ENCODE measurements at regions not wholly inside any gene's neighbourhood (a gene's known extent, or its start where the extent isn't known, plus 50 kb on each side); places are given as distances from the start of the nearest gene placed in this dataset.

DNA sequence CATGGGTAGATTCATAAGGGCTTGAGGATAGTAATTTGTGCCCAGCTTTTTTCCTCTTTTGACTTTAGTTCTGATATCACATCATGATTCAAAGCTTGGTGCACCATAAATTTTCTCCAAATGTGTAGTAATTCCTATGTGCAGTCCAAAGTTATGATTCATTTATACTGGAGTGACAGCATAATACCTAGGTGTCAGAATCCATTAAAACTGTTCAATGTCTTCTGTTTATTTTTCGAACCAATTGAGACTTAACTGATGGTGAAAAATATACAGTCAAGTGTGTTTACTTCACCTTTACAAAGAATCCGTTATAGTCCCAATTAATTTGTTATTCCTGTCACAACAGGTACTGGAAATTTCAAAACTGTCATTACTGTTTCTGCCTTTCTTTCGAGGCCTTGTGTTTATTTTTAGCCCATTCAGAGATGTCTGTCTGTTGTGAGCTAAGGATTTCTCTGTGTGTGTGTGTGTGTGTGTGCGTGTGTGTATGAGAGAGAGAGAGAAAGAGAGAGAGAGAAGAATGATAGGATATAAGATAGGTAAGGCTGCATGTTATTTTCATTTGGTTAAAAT lies 389.7 kb upstream of the ATP5MC3 start:
- no peak overlapping the region for H3K4me3 ChIP-seq (ENCODE audit: low read depth, low read length)
- TF ChIP-seq, protein P1, sequence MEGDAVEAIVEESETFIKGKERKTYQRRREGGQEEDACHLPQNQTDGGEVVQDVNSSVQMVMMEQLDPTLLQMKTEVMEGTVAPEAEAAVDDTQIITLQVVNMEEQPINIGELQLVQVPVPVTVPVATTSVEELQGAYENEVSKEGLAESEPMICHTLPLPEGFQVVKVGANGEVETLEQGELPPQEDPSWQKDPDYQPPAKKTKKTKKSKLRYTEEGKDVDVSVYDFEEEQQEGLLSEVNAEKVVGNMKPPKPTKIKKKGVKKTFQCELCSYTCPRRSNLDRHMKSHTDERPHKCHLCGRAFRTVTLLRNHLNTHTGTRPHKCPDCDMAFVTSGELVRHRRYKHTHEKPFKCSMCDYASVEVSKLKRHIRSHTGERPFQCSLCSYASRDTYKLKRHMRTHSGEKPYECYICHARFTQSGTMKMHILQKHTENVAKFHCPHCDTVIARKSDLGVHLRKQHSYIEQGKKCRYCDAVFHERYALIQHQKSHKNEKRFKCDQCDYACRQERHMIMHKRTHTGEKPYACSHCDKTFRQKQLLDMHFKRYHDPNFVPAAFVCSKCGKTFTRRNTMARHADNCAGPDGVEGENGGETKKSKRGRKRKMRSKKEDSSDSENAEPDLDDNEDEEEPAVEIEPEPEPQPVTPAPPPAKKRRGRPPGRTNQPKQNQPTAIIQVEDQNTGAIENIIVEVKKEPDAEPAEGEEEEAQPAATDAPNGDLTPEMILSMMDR (IDR thresholded peaks at IDR 0.05; ENCODE audit: low read depth, low read length), result no peak

DNA sequence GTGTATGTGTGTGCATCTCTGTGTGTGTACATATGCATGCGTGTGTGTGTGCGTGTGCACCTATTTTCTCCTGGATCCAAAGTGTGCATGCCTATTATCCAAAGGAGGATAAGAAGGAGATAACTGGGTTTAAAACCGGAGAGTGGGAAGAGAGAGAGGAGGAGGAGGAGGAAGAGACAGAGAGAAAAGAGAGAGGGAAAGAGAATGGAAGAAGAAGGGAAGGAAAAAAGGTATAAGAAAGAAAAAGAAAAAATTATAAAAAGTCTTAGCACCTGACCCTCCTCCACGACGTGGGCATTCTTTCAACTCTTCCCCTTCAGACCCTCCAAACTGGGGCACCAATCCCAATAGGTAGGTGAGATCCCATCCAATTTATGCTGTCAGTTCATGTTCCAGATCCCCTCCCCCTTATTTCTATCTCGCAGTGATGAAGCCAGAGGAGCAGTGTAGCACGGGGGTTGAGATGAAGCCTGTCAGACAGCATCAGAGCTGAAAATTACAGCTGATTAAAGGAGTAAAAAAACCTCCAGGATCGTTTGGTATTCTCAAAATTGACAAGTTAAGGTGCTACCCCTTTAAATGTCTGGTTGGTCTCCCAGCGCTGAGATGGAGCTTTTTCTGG lies 386.7 kb upstream of the ATP5MC3 start:
- TF ChIP-seq, protein P1 (IDR thresholded peaks at IDR 0.05; ENCODE audit: low read depth, low read length), result no peak
- peak overlapping the region; percentile 20; the same call in 1 of the 2 replicates for H3K4me3 ChIP-seq (ENCODE audit: low read depth, low read length)

DNA sequence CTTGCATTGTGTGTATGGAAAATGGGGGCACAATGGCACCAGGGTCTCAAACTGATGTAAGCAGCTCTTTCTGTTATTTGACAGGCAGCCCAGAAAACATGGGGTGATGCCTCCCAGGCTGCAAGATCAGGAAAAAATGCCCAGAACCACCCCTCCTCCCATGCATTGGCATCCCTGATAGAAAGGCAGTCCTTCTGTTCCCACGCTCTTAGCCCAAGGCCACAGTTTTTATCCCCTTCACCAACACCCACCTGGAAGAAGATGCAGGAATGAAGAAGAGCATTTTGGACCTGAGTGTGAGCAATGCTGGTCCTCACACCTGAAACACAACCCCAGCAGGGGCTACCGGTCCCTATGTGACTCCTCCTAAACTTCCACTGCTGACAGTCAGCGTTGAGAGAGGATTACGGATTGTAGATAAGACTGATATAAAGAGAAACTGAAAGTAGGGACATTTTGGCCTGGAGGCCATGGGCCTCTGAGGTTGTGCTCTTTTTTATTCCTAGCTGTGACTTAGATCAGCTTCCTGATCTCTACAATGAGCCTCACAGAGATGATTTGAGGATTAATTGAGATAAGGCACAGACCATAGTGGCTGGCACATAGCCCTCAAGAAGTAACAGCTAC lies 386.0 kb upstream of the ATP5MC3 start:
- TF ChIP-seq, protein P1 (IDR thresholded peaks at IDR 0.05; ENCODE audit: low read depth, low read length), result no peak
- H3K4me3 ChIP-seq (ENCODE audit: low read depth, low read length), result peak overlapping the region; percentile 20; the same call in 1 of the 2 replicates

DNA sequence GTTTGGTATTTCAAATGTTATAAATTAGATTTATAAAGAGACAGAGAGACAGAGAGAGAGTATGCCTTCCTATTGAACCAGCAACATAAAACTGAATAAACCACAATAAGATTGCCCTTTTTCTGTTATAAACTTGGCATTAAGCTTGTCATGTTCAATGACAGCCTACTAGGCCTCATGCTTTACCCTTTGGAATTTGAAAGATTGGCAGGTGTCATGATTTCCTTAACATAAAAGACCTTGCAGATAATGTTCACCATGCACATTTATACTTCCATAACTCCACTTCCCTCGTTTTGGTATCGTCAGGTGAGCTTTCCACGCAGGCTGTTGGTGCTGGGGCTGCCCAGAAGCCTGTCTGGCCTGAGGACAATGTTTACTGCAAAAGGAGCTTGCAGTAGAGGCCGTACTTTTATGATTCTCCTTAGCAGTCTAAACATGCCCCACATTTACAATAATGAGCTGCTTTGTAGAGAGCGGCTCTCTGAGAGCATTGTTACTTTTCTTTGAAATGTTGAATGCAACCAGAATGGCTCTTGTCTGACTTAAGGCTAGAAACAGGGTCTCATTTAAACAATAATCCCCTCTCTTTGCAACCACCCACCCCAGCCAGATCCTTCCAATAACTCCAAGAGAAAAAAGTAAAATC lies 379.1 kb upstream of the ATP5MC3 start:
- H3K4me3 ChIP-seq (ENCODE audit: low read depth, low read length), result no peak overlapping the region
- TF ChIP-seq, protein P1 (IDR thresholded peaks at IDR 0.05; ENCODE audit: low read depth, low read length), result no peak

DNA sequence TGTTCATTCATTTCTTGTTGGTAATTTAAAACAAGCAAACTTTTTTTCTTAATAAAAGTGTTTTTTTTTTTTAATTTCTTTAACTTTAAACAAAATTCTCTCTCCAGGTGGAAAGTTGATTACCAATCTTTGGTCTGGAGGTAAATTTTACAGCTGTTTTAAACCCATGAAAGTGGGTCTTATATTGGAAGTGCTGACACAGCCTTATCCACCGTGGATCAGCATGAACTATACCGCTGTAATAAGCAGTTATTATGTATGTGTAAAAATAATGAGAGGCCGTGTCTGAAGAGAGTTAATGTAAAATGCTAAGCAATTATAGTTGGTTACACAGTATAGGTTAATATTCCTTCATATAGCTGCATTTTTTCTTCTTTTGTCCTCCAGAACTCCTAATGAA lies 378.1 kb upstream of the ATP5MC3 start:
- no peak overlapping the region for H3K4me3 ChIP-seq (ENCODE audit: low read depth, low read length)
- TF ChIP-seq, protein P1 (IDR thresholded peaks at IDR 0.05; ENCODE audit: low read depth, low read length), result no peak

DNA sequence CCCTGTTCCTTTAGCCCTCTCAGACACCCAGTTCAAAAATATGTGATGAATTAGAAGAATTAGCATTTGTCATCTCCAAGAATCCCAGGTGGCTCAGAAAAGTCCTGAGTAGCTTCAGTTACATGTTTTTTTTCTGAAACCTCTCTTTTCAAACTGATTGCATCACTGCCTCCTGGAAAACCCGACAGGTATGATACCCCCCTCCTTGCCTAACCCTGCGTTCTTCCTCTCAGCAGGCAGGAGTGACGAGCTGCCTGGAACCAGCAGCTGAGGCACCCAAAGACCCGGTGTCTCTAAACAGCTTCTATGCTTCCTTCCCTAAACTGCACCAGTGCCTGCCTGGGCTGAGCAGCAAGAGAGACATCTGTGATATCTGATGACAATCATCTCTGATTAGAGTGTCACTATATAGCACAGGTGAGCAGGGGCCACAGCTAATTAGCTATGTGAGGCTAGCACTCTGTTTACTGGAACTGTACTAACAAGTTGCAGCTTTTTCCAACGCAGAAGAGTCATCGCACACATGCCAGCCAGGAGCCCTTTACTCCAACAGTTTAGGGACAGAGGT lies 376.4 kb upstream of the ATP5MC3 start:
- H3K4me3 ChIP-seq (ENCODE audit: low read depth, low read length), result no peak overlapping the region
- TF ChIP-seq, protein P1 (IDR thresholded peaks at IDR 0.05; ENCODE audit: low read depth, low read length), result no peak
